OCI-LY7 (cell line): ENCODE measurements at regions not wholly inside any gene's neighbourhood (a gene's known extent, or its start where the extent isn't known, plus 50 kb on each side); places are given as distances from the start of the nearest gene placed in this dataset.

Experiments
- EZH2phosphoT487 ChIP-seq: fragments of 200-600 bp; sonication (generic); IDR thresholded peaks from 2 replicates; pipeline ENCODE4 v1.6.1; 2018; ENCODE audit warnings: low read depth, borderline replicate concordance, mild to moderate bottlenecking, mixed run types, antibody characterized with exemption, low read length, moderate library complexity, mixed read lengths
- TF ChIP-seq, protein P1 (sequence below): fragments of 200-600 bp; sonication (generic); conservative IDR thresholded peaks from 2 replicates; pipeline ENCODE4 v1.5.1; 2014; ENCODE audit warnings: mild to moderate bottlenecking, antibody characterized with exemption, low read length, moderate library complexity, mixed read lengths

DNA sequence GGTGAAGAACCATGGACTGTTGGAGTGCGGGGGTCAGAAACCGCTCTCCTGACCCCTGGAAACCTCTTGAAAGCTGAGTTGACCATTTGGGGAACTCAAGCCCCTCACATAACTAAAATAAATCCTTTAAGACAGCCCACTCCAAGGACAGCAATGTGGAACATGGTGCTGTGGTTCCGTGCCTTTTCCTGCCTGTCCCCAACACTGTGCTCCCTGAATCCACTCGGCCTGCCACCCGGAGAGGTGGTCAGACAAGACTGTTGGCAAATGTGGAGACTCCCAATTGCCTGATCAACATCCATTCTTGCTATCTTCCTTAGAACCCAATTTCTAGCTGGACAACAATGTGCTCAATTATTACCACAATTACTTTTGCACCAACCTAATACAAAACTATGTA, 286.0 kb downstream of the NPHP4 start:
- TF ChIP-seq, protein P1, sequence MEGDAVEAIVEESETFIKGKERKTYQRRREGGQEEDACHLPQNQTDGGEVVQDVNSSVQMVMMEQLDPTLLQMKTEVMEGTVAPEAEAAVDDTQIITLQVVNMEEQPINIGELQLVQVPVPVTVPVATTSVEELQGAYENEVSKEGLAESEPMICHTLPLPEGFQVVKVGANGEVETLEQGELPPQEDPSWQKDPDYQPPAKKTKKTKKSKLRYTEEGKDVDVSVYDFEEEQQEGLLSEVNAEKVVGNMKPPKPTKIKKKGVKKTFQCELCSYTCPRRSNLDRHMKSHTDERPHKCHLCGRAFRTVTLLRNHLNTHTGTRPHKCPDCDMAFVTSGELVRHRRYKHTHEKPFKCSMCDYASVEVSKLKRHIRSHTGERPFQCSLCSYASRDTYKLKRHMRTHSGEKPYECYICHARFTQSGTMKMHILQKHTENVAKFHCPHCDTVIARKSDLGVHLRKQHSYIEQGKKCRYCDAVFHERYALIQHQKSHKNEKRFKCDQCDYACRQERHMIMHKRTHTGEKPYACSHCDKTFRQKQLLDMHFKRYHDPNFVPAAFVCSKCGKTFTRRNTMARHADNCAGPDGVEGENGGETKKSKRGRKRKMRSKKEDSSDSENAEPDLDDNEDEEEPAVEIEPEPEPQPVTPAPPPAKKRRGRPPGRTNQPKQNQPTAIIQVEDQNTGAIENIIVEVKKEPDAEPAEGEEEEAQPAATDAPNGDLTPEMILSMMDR = no peak
- no peak for TF ChIP-seq EZH2phosphoT487
